G401.6 (cell line): ENCODE measurements at regions not wholly inside any gene's neighbourhood (a gene's known extent, or its start where the extent isn't known, plus 50 kb on each side); places are given as distances from the start of the nearest gene placed in this dataset.

ENCODE experiments used
- FAIRE-seq: peaks from 2 replicates; lab custom pipeline; 2012; peaks lifted over from hg19 to GRCh38; lab: Jason Lieb, UNC

GRCh38 chr5:125011014-125011413 is 264.6 kb upstream of the ZNF608 start:
- no peak for FAIRE-seq

GRCh38 chr5:125011419-125011818 is 265.0 kb upstream of the ZNF608 start:
- FAIRE-seq = no peak

GRCh38 chr5:125011947-125012346 is 265.5 kb upstream of the ZNF608 start:
- FAIRE-seq = no peak

DNA sequence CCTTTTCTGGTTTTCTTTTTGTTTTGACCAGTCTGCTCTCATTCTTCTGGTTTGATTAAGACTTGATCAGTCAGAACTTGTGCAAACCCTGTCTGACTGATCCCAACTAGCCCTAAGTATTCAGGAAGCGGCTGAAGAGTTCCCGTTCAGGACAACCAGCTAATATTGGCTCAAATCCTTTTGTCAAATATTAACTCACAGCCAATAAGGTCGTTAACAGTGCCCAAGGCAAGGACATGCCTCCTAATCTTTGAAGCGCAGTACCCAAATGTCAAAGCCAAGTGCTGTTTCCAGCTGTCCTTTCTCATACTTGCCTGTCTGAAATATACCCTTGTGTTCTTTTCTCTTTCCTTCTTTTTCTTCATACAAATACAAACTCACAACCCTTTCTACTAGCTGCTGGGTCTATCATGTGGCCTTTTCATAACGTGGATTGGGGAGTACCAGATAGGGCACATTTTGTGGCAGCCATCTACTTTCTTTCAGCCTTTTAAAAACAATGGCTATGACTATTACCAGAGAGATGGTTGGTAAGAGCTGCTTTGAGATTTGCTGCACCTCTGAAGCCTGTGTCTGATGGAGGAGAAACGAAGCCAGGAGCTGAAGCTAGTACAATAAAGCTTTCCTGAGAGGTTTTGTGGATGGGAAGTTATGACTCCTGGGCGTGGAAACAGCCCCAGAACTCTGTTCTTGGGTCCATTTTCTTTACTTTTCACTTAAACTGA is 266.4 kb upstream of the ZNF608 start:
- FAIRE-seq = no peak

DNA sequence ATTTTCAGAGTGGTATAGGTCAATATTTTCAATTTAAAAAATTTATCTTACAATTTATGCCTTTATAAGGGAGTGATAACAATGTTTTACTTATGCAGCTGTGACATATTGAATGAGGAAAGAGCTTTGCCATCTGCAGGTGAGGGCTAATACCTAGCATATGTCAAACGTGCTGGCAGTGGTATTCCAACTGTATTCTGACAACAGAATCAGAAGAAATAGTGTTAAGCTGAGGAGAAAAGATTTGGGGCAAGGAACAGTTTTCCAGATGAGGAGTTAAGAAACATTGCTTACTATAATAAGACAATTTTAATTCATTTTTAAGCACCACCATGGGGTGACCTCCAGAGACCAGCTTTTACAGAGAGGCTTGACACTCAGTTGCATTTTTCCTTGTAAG is 267.8 kb upstream of the ZNF608 start:
- no peak for FAIRE-seq

DNA sequence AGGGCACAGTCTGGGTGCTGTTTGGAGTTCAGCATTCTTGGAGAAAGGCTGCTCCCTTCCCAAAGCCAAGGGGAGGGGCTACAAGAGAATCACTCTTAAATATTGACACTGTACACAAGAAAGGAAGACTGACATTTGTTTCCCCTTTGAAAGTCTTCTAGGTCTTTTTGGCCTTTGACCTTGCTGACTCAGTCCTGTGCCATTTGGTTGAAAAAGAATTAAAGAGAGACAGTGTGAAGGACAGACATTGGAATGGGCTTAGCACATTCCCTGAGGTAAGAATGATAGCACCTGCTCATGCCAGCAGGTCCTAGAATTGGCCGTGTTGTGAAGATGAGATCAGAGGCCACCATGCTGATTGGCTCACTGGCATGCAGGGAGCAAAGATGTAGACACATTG is 271.4 kb upstream of the ZNF608 start:
- no peak for FAIRE-seq

DNA sequence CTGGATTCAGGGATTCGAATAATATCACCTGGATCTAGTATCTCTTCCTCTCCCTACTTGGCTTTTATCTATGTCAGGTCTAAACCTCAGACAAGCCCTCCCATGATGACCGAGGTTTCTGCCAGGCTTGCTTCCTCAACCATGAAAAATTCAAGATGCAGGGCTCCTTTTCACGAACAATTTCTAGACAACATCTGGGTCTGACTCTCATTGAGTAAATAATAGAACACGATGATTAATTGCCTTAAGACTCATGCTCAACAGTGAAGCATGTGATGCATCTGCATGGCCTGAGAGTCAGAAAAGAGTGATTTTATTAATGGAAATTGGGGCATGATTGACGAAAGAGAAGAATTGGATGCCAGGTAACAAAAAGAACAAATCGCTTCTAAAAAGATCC is 277.2 kb upstream of the ZNF608 start:
- no peak for FAIRE-seq

GRCh38 chr5:125026867-125027731 is 280.7 kb upstream of the ZNF608 start:
- FAIRE-seq = no peak

- FAIRE-seq = no peak
Measured at GRCh38 chr5:125032286-125032685, 285.8 kb upstream of the ZNF608 start.

DNA sequence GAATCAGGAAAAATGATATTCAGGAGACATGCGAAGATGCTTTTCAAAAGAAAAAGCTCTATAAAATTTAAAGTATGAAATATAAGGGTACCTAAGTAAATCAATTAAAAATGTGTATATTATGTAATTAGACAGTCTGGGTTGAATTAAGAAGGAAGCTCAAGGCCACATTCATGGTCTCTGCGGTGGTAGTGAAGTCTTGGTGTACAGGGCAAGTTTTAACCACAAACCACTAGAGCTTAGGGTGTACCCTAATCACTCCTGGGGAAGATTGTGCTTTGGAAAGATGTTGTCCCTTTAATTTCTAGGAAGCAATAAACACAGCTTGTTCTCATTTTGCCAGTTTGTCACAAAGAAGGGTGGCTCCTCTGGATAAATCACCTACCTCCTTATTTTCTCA is 287.2 kb upstream of the ZNF608 start:
- no peak for FAIRE-seq

- FAIRE-seq = no peak
Measured at GRCh38 chr5:125034331-125034730, 287.9 kb upstream of the ZNF608 start.

DNA sequence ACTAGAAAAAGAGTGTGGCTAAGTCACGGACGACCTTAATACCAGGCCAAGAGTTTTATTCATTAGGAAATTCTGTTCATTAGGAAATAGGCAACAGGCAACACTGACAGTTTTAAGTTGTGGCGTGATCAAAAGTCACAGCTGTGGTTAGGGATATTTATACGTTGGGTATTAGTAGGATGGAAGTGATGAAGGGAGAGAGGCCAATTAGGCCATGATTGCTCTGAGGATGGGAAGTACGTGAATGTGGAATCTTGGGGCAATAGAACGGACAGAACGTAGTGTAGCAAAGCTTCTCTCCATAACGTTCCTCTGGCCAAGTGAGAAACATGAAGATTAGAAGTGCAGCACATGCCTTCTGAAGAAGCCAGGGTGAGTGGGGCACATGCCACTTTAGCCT is 290.1 kb upstream of the ZNF608 start:
- FAIRE-seq = no peak

- FAIRE-seq = no peak
Measured at GRCh38 chr5:125037020-125037419, 290.6 kb upstream of the ZNF608 start.

- no peak for FAIRE-seq
Measured at GRCh38 chr5:125037530-125037929, 291.1 kb upstream of the ZNF608 start.

GRCh38 chr5:125038477-125038876 is 292.0 kb upstream of the ZNF608 start:
- FAIRE-seq = no peak

DNA sequence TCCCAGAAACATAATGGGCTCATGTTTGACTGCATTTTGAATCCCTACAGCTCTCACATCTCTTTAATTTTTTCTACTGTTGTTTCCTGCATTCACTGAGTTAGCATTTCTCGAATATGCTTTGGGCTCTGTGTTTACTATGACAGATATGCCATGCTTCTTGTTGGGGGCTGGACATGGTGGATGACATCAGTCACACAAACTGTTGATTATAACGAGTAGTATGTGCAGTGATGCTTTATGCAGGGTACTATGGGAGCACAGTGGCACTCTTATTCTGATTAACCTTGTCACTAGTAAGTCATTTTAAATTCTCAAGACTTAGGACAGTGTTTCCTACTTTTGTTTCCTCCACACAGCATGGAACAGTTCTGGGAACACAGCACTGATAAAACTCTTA is 295.4 kb upstream of the ZNF608 start:
- no peak for FAIRE-seq

DNA sequence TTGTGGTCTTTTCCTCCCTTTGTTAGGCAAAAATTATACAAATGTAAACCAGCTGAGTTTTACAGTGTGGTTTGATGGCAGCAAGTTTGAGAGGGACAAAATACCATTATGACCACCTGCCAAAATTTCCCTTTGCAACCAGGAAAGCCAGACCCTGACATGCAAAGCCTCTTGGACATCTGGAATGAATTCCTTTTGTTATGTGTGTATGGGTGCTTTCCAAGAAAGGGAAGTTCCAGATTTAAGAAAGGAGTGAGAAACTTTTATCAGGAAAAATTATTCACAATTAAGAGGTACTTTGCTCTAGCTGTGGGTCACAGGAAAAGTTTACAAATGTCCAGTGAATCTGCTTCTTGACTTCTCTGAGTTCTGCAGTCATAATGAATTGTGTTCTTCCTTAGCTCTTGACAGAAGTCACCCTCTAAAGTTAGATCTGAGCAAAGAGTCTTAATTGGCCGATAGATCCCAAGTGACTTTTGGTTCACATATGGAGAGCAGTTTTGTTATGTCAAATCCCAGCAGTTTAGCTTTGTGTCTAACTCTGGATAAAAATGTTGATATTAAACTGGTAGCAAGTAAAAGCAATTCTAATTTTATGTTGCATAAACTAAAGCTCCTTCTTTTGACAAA is 295.9 kb upstream of the ZNF608 start:
- FAIRE-seq = no peak

- FAIRE-seq = no peak
Measured at GRCh38 chr5:125043781-125044391, 297.4 kb upstream of the ZNF608 start.

- no peak for FAIRE-seq
Measured at GRCh38 chr5:125044491-125045282, 298.2 kb upstream of the ZNF608 start.

GRCh38 chr5:125045646-125046045 is 299.2 kb upstream of the ZNF608 start:
- FAIRE-seq = no peak

DNA sequence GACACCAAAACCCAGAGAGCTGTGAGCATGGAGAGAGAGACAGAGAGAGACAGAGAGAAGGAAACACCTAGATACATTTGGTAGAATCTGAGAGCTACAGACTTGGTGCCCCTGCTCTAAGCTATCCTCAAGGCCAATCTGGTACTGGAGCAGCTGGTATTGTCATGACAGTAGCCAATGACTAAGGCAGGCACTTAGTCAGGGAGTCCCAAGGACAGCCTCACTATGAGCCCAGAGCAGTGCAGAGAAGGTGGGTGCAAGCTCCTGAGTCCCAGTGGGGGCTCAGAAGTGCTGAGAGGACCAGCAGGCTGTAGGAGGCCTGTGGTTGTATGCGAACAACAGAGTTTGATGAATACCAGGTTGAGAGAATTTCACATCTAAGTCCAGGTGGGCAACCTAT is 300.4 kb upstream of the ZNF608 start:
- FAIRE-seq = no peak

- no peak for FAIRE-seq
Measured at GRCh38 chr5:125047871-125048270, 301.4 kb upstream of the ZNF608 start.
